ENCODE measurements at regions not wholly inside any gene's neighbourhood (a gene's known extent, or its start where the extent isn't known, plus 50 kb on each side); places are given as distances from the start of the nearest gene placed in this dataset.

GRCh38 chr7:69359003-69359700 is 239.1 kb upstream of the AUTS2 start:
- TF ChIP-seq CTCF (IDR thresholded peaks at IDR 0.05) (no peak), POLR2AphosphoS5 (IDR thresholded peaks at IDR 0.05) (no peak), POLR2A (IDR thresholded peaks at IDR 0.05) (no peak)
